ENCODE measurements at regions not wholly inside any gene's neighbourhood (a gene's known extent, or its start where the extent isn't known, plus 50 kb on each side); places are given as distances from the start of the nearest gene placed in this dataset.

DNA sequence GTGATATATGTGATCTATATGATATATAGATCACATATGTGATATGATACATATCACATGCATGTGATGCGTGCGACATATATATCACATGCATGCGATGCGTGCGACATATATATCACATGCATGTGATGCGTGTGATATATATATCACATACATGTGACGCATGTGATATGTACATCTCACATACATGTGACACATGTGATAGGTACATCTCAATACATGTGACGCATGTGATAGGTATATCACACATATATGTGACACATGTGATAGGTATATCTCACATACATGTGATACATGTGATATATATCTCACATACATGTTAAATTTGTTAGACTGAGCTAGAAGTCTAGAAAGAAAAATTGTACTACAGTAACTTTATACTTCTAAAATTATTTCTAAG, 1095.9 kb downstream of the EFNA5 start:
- TF ChIP-seq ZNF70 (CRISPR knock-in tag; IDR thresholded peaks at IDR 0.05): no peak
- TF ChIP-seq, protein P1, sequence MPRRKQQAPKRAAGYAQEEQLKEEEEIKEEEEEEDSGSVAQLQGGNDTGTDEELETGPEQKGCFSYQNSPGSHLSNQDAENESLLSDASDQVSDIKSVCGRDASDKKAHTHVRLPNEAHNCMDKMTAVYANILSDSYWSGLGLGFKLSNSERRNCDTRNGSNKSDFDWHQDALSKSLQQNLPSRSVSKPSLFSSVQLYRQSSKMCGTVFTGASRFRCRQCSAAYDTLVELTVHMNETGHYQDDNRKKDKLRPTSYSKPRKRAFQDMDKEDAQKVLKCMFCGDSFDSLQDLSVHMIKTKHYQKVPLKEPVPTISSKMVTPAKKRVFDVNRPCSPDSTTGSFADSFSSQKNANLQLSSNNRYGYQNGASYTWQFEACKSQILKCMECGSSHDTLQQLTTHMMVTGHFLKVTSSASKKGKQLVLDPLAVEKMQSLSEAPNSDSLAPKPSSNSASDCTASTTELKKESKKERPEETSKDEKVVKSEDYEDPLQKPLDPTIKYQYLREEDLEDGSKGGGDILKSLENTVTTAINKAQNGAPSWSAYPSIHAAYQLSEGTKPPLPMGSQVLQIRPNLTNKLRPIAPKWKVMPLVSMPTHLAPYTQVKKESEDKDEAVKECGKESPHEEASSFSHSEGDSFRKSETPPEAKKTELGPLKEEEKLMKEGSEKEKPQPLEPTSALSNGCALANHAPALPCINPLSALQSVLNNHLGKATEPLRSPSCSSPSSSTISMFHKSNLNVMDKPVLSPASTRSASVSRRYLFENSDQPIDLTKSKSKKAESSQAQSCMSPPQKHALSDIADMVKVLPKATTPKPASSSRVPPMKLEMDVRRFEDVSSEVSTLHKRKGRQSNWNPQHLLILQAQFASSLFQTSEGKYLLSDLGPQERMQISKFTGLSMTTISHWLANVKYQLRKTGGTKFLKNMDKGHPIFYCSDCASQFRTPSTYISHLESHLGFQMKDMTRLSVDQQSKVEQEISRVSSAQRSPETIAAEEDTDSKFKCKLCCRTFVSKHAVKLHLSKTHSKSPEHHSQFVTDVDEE (CRISPR knock-in tag; IDR thresholded peaks at IDR 0.05): no peak
- no peak for TF ChIP-seq ZFP3 (CRISPR knock-in tag; IDR thresholded peaks at IDR 0.05)
- no peak for TF ChIP-seq CSDC2 (CRISPR knock-in tag; IDR thresholded peaks at IDR 0.05)
- no peak for TF ChIP-seq RARB (CRISPR knock-in tag; IDR thresholded peaks at IDR 0.05)
